Epithelial cell of proximal tubule (primary cell): ENCODE measurements at regions not wholly inside any gene's neighbourhood (a gene's known extent, or its start where the extent isn't known, plus 50 kb on each side); places are given as distances from the start of the nearest gene placed in this dataset.

Source experiments
- DNase-seq: peaks from one replicate; pipeline ENCODE4 v3.0.0-alpha.2; 2011; ENCODE audit warnings: low read depth
- H3K4me3 ChIP-seq: 2 replicates; pipeline ENCODE4 v1.5.1; 2011; ENCODE audit warnings: low read depth, mild to moderate bottlenecking, low read length
- CTCF ChIP-seq: conservative IDR thresholded peaks from 2 replicates; pipeline ENCODE4 v1.5.1; 2012; ENCODE audit warnings: low read depth, mild to moderate bottlenecking, low read length

- TF ChIP-seq CTCF: no peak
Measured at GRCh38 chr14:53553221-53553620, 400.1 kb upstream of the DDHD1 start.

GRCh38 chr14:53551862-53552261 lies 398.7 kb upstream of the DDHD1 start:
- no peak for DNase-seq
- H3K4me3 ChIP-seq: no peak overlapping the region
- no peak for TF ChIP-seq CTCF

More at GRCh38 chr14:53553221-53553620, 400.1 kb upstream of the DDHD1 start:
- no peak overlapping the region for H3K4me3 ChIP-seq
- no peak for DNase-seq

- no peak for DNase-seq
- no peak overlapping the region for H3K4me3 ChIP-seq
- no peak for TF ChIP-seq CTCF
Measured at GRCh38 chr14:53550776-53551175, 397.7 kb upstream of the DDHD1 start.

- no peak for TF ChIP-seq CTCF
- H3K4me3 ChIP-seq: no peak overlapping the region
- no peak for DNase-seq
Measured at GRCh38 chr14:53549956-53550355, 396.8 kb upstream of the DDHD1 start.

GRCh38 chr14:53547593-53547992 lies 394.5 kb upstream of the DDHD1 start:
- no peak for TF ChIP-seq CTCF
- no peak overlapping the region for H3K4me3 ChIP-seq
- DNase-seq: no peak

- no peak for TF ChIP-seq CTCF
- DNase-seq: no peak
- no peak overlapping the region for H3K4me3 ChIP-seq
Measured at GRCh38 chr14:53545217-53545616, 392.1 kb upstream of the DDHD1 start.

- DNase-seq: no peak
- no peak for TF ChIP-seq CTCF
- no peak overlapping the region for H3K4me3 ChIP-seq
Measured at GRCh38 chr14:53542732-53543131, 389.6 kb upstream of the DDHD1 start.
